ENCODE measurements at regions not wholly inside any gene's neighbourhood (a gene's known extent, or its start where the extent isn't known, plus 50 kb on each side); places are given as distances from the start of the nearest gene placed in this dataset.

DNA sequence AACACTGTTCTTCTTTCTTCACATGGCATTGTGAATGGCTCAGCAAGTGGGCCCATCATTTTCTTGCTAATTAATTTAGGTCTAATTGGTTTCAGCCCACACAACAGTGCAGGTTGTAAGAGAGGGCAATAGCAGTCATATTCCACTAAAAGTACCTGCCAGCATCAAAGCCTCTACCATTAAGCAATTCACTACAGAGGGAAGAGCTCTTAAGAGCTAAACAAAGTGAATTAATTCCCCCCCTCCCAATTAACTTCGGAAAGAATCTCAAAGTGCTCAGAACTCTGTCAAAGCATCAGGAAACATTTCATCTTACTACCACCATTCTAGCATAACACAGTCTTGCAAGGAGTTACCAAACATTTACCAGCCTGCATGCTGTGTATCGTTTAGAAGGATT, 133.9 kb upstream of the UBASH3B start:
- TF ChIP-seq, protein P1, sequence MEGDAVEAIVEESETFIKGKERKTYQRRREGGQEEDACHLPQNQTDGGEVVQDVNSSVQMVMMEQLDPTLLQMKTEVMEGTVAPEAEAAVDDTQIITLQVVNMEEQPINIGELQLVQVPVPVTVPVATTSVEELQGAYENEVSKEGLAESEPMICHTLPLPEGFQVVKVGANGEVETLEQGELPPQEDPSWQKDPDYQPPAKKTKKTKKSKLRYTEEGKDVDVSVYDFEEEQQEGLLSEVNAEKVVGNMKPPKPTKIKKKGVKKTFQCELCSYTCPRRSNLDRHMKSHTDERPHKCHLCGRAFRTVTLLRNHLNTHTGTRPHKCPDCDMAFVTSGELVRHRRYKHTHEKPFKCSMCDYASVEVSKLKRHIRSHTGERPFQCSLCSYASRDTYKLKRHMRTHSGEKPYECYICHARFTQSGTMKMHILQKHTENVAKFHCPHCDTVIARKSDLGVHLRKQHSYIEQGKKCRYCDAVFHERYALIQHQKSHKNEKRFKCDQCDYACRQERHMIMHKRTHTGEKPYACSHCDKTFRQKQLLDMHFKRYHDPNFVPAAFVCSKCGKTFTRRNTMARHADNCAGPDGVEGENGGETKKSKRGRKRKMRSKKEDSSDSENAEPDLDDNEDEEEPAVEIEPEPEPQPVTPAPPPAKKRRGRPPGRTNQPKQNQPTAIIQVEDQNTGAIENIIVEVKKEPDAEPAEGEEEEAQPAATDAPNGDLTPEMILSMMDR (IDR thresholded peaks at IDR 0.05) = no peak
- TF ChIP-seq EZH2 (IDR thresholded peaks at IDR 0.05) = no peak
